ENCODE measurements at regions not wholly inside any gene's neighbourhood (a gene's known extent, or its start where the extent isn't known, plus 50 kb on each side); places are given as distances from the start of the nearest gene placed in this dataset.
A peak's percentile ranks its signal among the peaks of the same experiment; 100 is the strongest.

DNA sequence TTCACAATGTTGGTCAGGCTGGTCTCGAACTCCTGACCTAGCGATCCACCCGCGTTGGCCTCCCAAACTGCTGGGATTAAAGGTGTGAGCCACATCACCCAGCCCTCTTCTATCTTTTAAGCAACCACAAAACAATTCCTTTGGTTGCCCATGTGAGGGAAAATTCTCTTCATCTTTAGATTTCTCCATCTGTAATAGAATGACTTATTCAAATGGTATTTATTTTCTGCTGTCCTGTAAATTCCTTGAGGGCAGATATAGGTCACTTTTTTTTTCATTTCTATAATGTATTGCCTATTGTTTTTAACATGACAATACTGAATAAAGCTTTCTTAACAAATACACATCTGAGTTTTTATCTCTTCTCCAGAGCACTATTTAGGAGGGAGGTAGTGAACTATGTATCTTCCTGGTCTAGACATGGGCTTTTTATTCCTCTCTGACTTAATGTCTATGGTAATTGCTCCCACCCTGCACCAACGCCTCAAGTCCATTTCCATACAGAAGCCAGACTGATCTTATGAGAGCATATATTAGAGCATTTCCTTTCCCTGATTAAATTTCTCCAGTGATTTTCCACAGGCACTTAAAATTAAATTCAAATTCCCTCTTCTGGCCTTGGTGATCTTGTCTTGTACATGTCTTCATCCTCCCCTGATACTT, 595.6 kb downstream of the CAAP1 start:
- no peak for DNase-seq

DNA sequence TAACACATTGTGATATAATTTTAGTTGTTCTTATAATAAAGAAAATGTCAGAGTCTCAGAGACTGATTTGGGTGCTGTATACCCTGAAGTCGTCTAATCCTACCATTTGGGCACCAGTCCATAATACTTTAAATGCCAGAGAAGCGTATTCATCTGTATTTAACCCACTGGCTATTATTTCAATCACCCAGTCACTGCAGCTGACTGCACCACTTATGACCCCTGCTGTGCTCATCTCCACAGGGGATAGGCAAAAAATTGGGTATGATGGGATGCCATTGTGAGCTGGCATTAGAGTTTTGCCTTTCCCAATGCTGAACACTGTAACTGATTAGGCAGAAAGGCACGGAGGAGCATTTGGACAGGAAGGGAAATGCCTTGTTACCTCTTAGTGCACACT, 599.7 kb downstream of the CAAP1 start:
- DNase-seq, result no peak

GRCh38 chr9:26271495-26272122, 593.4 kb upstream of the TUSC1 start:
- DNase-seq, result no peak

DNA sequence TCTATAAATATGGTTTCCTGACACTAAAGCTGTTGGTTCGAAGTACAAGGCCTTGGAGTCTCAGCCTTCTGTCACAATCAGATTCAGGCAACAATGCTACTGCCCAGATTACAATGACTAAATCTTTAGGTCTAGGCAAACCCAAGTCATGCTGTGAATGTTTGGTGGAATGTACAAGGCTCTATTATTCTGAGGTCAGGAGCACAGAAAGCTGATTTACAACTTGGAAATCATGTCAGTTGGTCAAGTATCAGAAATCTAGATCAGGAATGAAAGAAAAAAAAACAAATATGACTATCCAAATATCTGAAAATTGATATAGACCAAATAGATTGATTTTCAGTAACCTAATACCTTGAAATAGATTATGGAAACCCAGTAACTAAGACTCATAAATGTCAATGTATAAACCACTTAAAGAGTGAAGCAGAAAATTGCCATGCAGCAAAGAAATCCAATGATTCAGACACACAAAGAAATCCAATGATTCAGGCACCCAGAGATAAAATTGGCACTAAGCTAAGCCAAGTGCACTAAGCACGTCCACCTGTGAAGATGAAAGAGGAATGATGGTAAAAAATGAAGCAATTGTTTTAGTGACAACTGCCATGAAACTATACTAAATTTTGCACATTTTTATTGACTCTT, 588.0 kb upstream of the TUSC1 start:
- DNase-seq, result no peak

DNA sequence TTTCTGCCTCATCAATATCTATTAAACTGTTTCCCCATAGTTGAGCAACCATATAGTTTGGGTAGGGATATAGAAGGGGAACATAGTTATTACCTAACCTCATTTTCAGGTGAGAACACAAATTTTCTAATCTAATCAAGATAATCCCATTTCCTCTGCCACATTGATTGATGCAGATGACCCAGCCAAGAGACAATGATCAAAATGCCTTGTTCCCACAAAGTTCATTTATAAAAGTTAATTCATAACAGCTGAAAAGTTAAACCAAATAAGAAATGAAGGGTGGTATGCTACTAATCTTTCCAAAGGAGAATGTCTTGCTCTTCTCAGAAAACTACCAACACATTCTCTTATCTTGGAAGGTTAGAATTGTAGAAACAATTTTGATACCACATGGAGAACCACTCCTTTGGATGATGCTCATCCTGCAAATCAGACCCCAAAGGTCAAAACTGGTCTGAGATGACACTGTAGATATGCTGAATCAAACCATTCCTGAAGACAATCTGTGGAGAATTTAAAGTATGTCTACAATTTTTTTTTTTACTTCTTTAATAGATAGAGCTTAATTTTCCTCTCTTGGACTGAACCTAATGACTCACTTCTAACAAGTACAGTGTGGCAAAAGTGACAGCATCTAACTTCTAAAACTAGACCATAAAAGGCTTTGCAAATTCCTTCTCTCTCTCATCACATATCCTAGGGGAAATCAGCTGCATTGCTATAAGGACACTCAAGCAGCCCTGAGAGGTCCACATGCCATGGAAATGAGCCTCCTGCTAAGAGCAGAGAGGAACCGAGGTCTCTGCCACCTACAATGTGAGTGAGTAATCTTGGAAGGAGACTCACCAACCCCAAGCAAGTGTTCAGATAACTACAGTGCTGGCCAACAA, 586.7 kb upstream of the TUSC1 start:
- no peak for DNase-seq

DNA sequence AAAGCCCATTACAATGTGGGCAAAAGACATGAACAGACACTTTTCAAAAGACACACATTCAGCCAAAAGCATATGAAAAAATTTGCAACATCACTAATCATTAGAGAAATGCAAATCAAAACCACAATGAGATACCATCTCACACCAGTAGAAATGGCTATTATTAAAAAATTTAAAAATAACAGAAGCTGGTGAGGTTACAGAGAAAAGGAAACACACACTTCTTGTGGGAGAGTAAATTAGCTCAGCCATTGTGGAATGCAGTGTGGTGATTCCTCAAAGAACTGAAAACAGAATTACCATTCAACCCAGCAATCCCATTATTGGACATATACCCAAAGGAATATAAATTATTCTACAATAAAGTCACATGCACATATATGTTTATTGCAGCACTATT, 585.2 kb upstream of the TUSC1 start:
- DNase-seq, result no peak

DNA sequence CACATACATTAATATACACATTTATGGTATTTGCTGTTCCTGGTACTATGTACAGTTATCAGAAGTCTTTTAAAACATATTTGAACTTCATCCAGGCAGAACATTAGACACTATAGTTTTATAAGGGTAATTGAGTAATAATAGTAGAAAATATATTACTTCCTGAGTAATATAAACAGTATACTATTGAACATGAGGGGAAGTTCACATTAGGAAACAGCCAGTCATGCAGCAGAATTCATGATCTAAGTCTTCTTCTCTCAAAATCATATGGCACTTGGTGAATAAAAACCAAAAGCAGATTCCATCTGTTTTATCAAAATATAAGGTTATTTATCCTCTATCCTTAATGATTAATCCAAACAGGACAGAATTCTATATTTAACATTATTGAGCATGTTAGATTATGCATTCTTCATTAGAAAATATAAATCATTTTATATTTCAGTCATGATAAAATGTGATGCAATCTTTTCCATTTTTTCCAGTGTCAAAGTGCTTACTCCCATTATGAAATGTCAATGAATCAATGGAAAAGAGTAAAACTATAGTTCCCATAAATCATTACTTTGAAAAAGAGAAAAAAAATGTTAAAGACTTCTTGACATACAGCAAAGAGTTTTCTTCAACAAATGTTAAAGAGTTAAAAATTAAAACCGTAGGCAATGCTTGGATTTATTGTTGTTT, 584.3 kb upstream of the TUSC1 start:
- no peak for DNase-seq

- DNase-seq, result no peak
Measured at GRCh38 chr9:26261503-26262330, 583.5 kb upstream of the TUSC1 start.

DNA sequence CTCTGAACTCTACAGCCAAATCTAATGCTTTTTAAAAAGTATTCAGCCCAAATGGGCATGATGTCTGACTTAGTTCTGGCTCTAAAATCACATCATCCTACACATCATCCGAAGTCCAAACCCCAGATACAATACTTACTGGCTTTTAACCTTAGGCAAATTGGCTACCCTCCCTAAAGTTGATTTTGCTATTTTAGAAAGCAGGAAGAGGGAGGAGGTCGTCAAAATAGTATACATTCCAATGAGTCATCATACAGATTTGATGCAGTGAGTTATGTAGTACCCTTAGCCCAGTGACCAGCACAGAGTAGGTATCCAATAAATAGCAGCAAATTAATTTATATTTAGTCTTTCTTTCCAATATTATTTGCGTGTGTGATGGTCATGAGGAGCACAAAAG, 582.0 kb upstream of the TUSC1 start:
- DNase-seq, result no peak

DNA sequence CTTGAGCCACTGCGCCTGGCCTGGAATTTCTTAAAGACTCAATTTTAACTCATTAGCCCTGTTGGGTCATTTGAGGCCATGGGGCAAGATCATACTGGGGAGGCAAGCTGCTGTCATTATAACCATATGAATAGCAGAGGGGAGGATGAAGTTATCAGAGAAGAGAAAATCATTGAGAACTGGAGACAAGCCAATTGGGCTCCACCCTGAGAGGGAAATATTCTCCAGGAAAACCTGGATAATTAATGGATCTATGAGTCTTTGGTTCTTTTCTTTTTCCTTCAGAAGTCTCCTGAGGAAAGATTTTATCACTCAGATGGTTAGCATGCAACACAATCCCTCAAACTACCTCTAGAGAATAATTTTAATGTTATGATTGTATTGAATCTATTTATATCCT, 569.6 kb upstream of the TUSC1 start:
- no peak for DNase-seq

DNA sequence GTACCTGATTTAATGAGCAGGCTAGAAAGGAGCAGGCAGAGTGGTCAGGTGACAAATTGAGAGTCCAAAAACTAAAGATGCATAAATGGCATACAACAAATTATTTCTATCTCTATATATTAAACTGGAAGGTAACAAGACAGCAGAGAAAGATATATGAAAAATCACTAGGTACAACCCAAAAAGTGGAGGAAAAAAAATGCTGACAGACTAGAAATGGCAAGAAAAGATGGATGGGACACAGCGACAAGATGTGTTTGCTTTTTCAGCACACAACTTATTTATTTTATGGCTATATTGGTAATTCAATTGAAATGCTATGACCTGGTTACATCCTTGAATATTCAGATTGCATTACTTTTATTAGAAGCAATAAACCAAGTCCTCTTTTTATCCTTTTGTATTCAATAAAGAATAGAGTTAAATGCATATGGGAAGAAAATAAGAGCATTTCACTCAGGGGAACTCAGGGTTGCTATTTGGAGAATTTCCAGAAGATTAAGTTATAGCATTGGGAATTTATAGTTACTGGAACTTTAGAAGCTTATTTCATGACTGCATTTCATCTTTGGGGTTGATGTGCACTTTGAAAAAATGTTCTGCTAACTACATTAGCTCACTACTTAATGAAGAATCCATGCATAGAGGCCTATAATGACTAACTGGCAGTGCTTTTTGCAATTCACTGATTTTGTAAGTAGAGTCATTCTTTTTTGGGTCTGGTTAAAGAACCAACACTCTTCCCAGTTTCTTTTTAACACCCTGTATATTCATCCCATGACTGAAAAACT, 566.6 kb upstream of the TUSC1 start:
- DNase-seq, result no peak

DNA sequence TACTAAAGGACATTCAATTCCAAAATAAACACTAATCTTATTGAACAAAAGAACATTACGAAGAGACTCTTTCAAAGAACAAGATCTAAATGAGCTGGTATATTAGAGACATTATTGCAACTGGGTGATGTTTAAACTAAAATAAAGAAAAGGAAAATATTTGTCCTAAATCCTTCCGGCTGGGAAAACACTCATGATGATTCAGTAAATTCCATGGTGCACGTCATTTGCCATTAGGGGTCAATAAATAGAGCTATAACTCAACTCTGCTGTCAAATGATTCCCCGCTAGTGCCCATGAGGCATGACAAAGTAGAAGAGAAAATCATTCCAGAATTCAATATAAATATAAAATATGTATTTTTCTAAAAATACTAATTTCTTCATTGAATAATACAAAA, 565.5 kb upstream of the TUSC1 start:
- DNase-seq, result no peak

- DNase-seq, result no peak
Measured at GRCh38 chr9:26243029-26243697, 564.9 kb upstream of the TUSC1 start.

- no peak for DNase-seq
Measured at GRCh38 chr9:26240020-26240419, 561.8 kb upstream of the TUSC1 start.

GRCh38 chr9:26237256-26237655, 559.0 kb upstream of the TUSC1 start:
- DNase-seq, result no peak

DNA sequence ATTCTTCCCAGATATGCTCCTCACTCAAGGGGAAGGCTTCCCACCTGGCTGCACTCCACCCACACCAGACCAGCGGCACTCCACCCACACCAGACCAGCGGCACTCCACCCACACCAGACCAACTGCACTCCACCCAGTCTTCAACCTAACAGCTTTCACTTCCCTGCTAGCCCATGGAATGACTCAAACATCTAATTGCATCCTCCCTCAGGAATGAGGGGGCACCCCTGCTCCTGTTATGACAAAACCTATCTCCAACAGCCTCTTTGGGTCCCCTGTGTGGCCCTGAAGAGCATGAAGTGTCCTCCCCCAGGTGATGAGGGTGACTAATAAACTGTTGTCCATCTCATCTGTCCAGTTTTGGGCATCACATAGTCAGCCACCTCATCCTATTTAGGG, 556.6 kb upstream of the TUSC1 start:
- DNase-seq, result peak; percentile 80

GRCh38 chr9:26231391-26231790, 553.1 kb upstream of the TUSC1 start:
- DNase-seq, result no peak

DNA sequence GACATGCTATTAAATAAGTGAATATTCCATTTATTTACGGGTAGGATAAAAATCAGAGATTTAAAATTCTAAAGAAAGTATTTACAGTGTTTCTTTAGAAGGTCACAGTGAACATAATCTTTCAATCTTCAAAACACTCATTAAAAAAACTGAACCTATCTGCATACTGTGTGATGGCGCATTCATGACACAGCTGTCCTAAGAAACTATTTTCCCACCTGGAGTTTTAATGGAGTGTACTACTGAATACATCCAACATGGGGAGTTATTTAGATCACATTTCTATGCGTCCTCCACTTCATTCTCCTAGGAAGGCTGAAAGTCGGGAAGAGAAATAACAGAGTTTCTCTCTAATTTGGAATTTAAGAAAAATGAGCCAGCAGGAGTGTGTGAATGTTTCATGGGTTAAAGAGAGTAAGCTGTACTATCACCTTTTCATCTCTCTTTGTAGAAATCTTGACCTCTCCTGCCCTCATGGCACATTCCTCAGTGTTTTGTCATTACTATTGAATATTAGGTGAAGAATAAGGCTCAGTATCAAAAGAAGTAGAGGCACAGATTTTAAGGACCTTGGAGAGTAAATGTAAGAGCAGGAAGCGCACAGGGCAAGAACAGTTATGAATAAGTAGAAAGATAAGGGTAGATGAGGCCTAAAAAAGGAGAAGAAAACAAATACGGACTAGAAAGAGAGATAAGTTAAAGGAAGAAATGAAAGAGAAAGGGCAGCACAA, 551.2 kb upstream of the TUSC1 start:
- DNase-seq, result no peak

DNA sequence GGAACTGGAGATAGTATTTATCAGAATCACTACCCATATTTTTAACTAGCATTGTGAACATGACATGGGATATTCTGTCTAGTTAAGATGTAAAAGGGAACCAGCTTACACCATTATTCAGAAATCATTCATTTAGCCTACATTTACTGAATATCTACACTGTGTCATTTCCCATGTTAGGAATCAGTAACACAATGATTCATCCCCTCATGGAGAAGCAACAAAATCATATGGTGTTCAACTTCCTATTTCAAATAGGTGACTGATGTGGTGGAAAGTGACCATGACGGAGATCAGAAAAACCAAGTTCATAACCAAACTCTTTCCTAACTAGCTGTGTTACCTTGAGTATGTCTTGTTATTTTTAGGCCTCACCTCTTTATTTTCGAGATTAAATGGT, 550.0 kb upstream of the TUSC1 start:
- peak; percentile 26 for DNase-seq

- DNase-seq, result no peak
Measured at GRCh38 chr9:26221290-26221689, 543.0 kb upstream of the TUSC1 start.
